Gastroesophageal sphincter (tissue), 4 donors: ENCODE measurements at regions not wholly inside any gene's neighbourhood (a gene's known extent, or its start where the extent isn't known, plus 50 kb on each side); places are given as distances from the start of the nearest gene placed in this dataset.

Source experiments
- ATAC-seq: fragments of 150-250 bp; one replicate; pipeline ENCODE4 v1.9.1; 2016; ENCODE audit warnings: mild to moderate bottlenecking, moderate library complexity
- H3K27ac ChIP-seq, 4 donors: fragments of 200-600 bp; sonication (generic) in 3 of 4; 1 replicate in 3 of 4; 2 replicates in 1 of 4; pipeline ENCODE4 v1.5.1; 2016 to 2019
- H3K27me3 ChIP-seq: fragments of 200-600 bp; sonication (generic); one replicate; pipeline ENCODE4 v1.5.1; 2019
- H3K36me3 ChIP-seq, 2 donors: fragments of 200-600 bp; sonication (generic); one replicate each; pipeline ENCODE4 v1.5.1; 2019; ENCODE audit warnings: control low read depth in 1 of 2
- H3K4me1 ChIP-seq, 3 donors: fragments of 200-600 bp; sonication (generic); 1 replicate in 2 of 3; 2 replicates in 1 of 3; pipeline ENCODE4 v1.5.1; 2016 to 2019; ENCODE audit warnings: control low read depth in 2 of 3
- H3K4me3 ChIP-seq, 2 donors: fragments of 200-600 bp; sonication (generic); one replicate each; pipeline ENCODE4 v1.5.1; 2019; ENCODE audit warnings: mild to moderate bottlenecking in 1 of 2, moderate library complexity in 1 of 2
- H3K9me3 ChIP-seq, 3 donors: fragments of 200-600 bp; sonication (generic); one replicate each; pipeline ENCODE4 v1.5.1; 2017 to 2019; ENCODE audit warnings: control low read depth in 2 of 3
- CTCF ChIP-seq, 4 experiments: fragments of 200-600 bp in 2 of 4; fragments of 450-650 bp in 2 of 4; sonication (generic) in 1 of 4; IDR thresholded peaks; one replicate each; pipeline ENCODE4 v1.5.1; 2017 to 2019; ENCODE audit warnings: antibody characterized with exemption in 4 of 4, mild to moderate bottlenecking in 2 of 4, moderate library complexity in 2 of 4
- EP300 ChIP-seq: sonication (generic); formaldehyde crosslinking; IDR thresholded peaks from one replicate; pipeline ENCODE4 v1.6.1; 2017; ENCODE audit warnings: antibody characterized with exemption, mild to moderate bottlenecking
- POLR2A ChIP-seq, 2 donors: fragments of 450-650 bp; IDR thresholded peaks; one replicate each; pipeline ENCODE4 v1.6.1; 2017; ENCODE audit warnings: antibody characterized with exemption in 2 of 2, mild to moderate bottlenecking in 2 of 2, moderate library complexity in 1 of 2
- POLR2AphosphoS5 ChIP-seq: sonication (generic); formaldehyde crosslinking; IDR thresholded peaks from one replicate; pipeline ENCODE4 v1.6.1; 2017; ENCODE audit warnings: antibody characterized with exemption
- WGBS, 2 donors: methylation state at CpG; one replicate each; pipeline ENCODE4 v1.1.5; 2018; ENCODE audit warnings: low coverage in 1 of 2; 5-methylcytosine and 5-hydroxymethylcytosine counted together

- H3K27ac ChIP-seq: no peak overlapping the region
- no peak for TF ChIP-seq EP300
- TF ChIP-seq CTCF (IDR thresholded peaks at IDR 0.05): no peak
- TF ChIP-seq POLR2AphosphoS5: no peak
- TF ChIP-seq POLR2A (IDR thresholded peaks at IDR 0.05): no peak
- 48% methylated on average over 4 of the region's 4 CpGs for WGBS, 2 donors
Measured at GRCh38 chr5:40401284-40402006, 278.3 kb upstream of the PTGER4 start.

GRCh38 chr5:40400245-40400644, 279.5 kb upstream of the PTGER4 start:
- no peak overlapping the region for H3K27ac ChIP-seq
- no peak overlapping the region for H3K4me3 ChIP-seq
- H3K9me3 ChIP-seq: no peaks in the 10 kb centered on the region
- ATAC-seq: no peak
- peaks cover 0 to 2% (median 0%) of the 10 kb centered on the region in 3 donors for H3K4me1 ChIP-seq
- H3K36me3 ChIP-seq: no peaks in the 10 kb centered on the region
- 20 to 75% methylated on average over 1 of the region's 1 CpG for WGBS, 2 donors
- H3K27me3 ChIP-seq: no peaks in the 10 kb centered on the region
- no peak for TF ChIP-seq EP300
- TF ChIP-seq POLR2AphosphoS5: no peak
- no peak for TF ChIP-seq POLR2A (IDR thresholded peaks at IDR 0.05)
- no peak for TF ChIP-seq CTCF (IDR thresholded peaks at IDR 0.05)

More at GRCh38 chr5:40401284-40402006, 278.3 kb upstream of the PTGER4 start:
- no peak for ATAC-seq
- Histone ChIP-seq H3K36me3 (no peaks in the 10 kb centered on the region), H3K4me1 (peaks cover 0 to 10% (median 0%) of the 10 kb centered on the region in 3 donors), H3K27me3 (no peaks in the 10 kb centered on the region), H3K4me3 (no peak overlapping the region), H3K9me3 (no peaks in the 10 kb centered on the region)

- ATAC-seq: no peak
- no peak for TF ChIP-seq POLR2A (IDR thresholded peaks at IDR 0.05)
- TF ChIP-seq EP300: no peak
- no peak for TF ChIP-seq POLR2AphosphoS5
- no peak for TF ChIP-seq CTCF (IDR thresholded peaks at IDR 0.05)
Measured at GRCh38 chr5:40399349-40399748, 280.4 kb upstream of the PTGER4 start.

GRCh38 chr5:40397976-40398375, 281.7 kb upstream of the PTGER4 start:
- no peak for TF ChIP-seq POLR2AphosphoS5
- no peak for TF ChIP-seq CTCF (IDR thresholded peaks at IDR 0.05)
- TF ChIP-seq EP300: no peak
- TF ChIP-seq POLR2A (IDR thresholded peaks at IDR 0.05): no peak
- no peaks in the 10 kb centered on the region for H3K9me3 ChIP-seq
- no peak overlapping the region for H3K4me3 ChIP-seq
- no peaks in the 10 kb centered on the region for H3K36me3 ChIP-seq
- H3K4me1 ChIP-seq: no peaks in the 10 kb centered on the region
- 100% methylated on average over 1 of the region's 1 CpG for WGBS, 2 donors
- H3K27me3 ChIP-seq: no peaks in the 10 kb centered on the region
- ATAC-seq: no peak
- H3K27ac ChIP-seq: no peak overlapping the region

More at GRCh38 chr5:40399349-40399748, 280.4 kb upstream of the PTGER4 start:
- Histone ChIP-seq H3K27me3 (no peaks in the 10 kb centered on the region), H3K4me3 (no peak overlapping the region), H3K36me3 (no peaks in the 10 kb centered on the region), H3K27ac (no peak overlapping the region), H3K4me1 (no peaks in the 10 kb centered on the region), H3K9me3 (no peaks in the 10 kb centered on the region)
- WGBS, 2 donors: 100% methylated on average over 1 of the region's 1 CpG; no CpG with 5 or more reads in 1 of the 2 donors

- Histone ChIP-seq H3K36me3 (no peaks in the 10 kb centered on the region), H3K9me3 (no peaks in the 10 kb centered on the region), H3K4me3 (no peak overlapping the region), H3K4me1 (no peaks in the 10 kb centered on the region), H3K27me3 (no peaks in the 10 kb centered on the region), H3K27ac (no peak overlapping the region)
- 60 to 74% methylated on average over 2 of the region's 2 CpGs for WGBS, 2 donors
- ATAC-seq: no peak
- TF ChIP-seq EP300: no peak
- TF ChIP-seq POLR2AphosphoS5: no peak
- no peak for TF ChIP-seq CTCF (IDR thresholded peaks at IDR 0.05)
- no peak for TF ChIP-seq POLR2A (IDR thresholded peaks at IDR 0.05)
Measured at GRCh38 chr5:40397091-40397490, 282.6 kb upstream of the PTGER4 start.
